Endothelial cell of umbilical vein (primary cell): ENCODE measurements at regions not wholly inside any gene's neighbourhood (a gene's known extent, or its start where the extent isn't known, plus 50 kb on each side); places are given as distances from the start of the nearest gene placed in this dataset.

Experiments used
- BruUV-seq: library from RNA; stranded (reverse); fragments of 400-500 nt; replicated peaks from 2 replicates; lab custom pipeline; 2021; lab: Mats Ljungman, UMichigan
- CTCF ChIA-PET: fragments of 300-600, 350-600 bp; sonication (Branson Sonifier 250); formaldehyde crosslinking; loops from one replicate; lab custom pipeline; 2021; ENCODE audit warnings: antibody characterized with exemption, inconsistent platforms; lab: Charles Lee
- POLR2A ChIA-PET: fragments of 300-600, 350-600 bp; sonication (Branson Sonifier 250); formaldehyde crosslinking; loops from one replicate; lab custom pipeline; 2021; ENCODE audit warnings: antibody characterized with exemption, inconsistent platforms; lab: Charles Lee
- DNase-seq: peaks from one replicate; pipeline ENCODE4 v3.0.0-alpha.2; 2011; ENCODE audit warnings: low read depth, low spot score
- FAIRE-seq: peaks from 2 replicates; lab custom pipeline; 2011; peaks lifted over from hg19 to GRCh38; lab: Jason Lieb, UNC
- H2AFZ ChIP-seq: 2 replicates; pipeline ENCODE4 v1.6.0; 2012; ENCODE audit warnings: low read depth, low read length, control low read depth, inconsistent platforms
- H3K27ac ChIP-seq: 2 replicates; pipeline ENCODE4 v1.5.1; 2011; ENCODE audit warnings: low read depth, mild to moderate bottlenecking, control low read depth, low read length, moderate library complexity; ENCODE audit not compliant: insufficient read depth
- H3K27me3 ChIP-seq, 2 experiments: 2 replicates each; pipeline versions ENCODE4 v1.6.0 to v1.6.1; 2011; ENCODE audit warnings: low read length in 2 of 2, mixed read lengths in 1 of 2; ENCODE audit not compliant: control insufficient read depth in 2 of 2, insufficient read depth in 2 of 2
- H3K36me3 ChIP-seq, 2 experiments: 2 replicates in 1 of 2; 3 replicates in 1 of 2; pipeline ENCODE4 v1.5.1; 2011; ENCODE audit warnings: low read length in 2 of 2, mild to moderate bottlenecking in 1 of 2, moderate library complexity in 1 of 2; ENCODE audit not compliant: control insufficient read depth in 2 of 2, insufficient read depth in 2 of 2; ENCODE audit errors: extremely low read depth in 1 of 2
- H3K4me1 ChIP-seq: 3 replicates; pipeline ENCODE4 v1.5.1; 2011; ENCODE audit warnings: mild to moderate bottlenecking, low read length; ENCODE audit not compliant: control insufficient read depth, insufficient read depth; ENCODE audit errors: extremely low read depth
- H3K4me2 ChIP-seq: 2 replicates; pipeline ENCODE4 v1.6.1; 2011; ENCODE audit warnings: low read length, control low read depth, mixed read lengths; ENCODE audit not compliant: insufficient read depth
- H3K4me3 ChIP-seq, 3 experiments: fragments of 200-600 bp in 1 of 3; sonication (generic), shearing (Covaris generic) in 1 of 3; replicated peaks in 1 of 3; 2 replicates each; pipeline ENCODE4 v1.5.1; 2011 to 2016; ENCODE audit warnings: control low read depth in 3 of 3, low read length in 3 of 3, mild to moderate bottlenecking in 2 of 3, inconsistent platforms in 1 of 3, low read depth in 1 of 3, moderate library complexity in 1 of 3; ENCODE audit not compliant: insufficient read depth in 1 of 3
- H3K79me2 ChIP-seq: 2 replicates; pipeline ENCODE4 v1.6.0; 2012; ENCODE audit warnings: low read length, inconsistent platforms; ENCODE audit not compliant: control insufficient read depth, insufficient read depth
- H3K9ac ChIP-seq: replicated peaks from 2 replicates; pipeline ENCODE3; 2011; ENCODE audit warnings: low read length, control low read depth; ENCODE audit not compliant: insufficient read depth; ENCODE audit errors: extremely low read depth
- H3K9me1 ChIP-seq: replicated peaks from 3 replicates; pipeline ENCODE4 v1.6.0; 2011; ENCODE audit warnings: mild to moderate bottlenecking, low read length; ENCODE audit not compliant: control insufficient read depth, insufficient read depth; ENCODE audit errors: extremely low read depth
- H3K9me3 ChIP-seq: replicated peaks from 2 replicates; pipeline ENCODE4 v1.5.1; 2012; ENCODE audit warnings: low read length, inconsistent platforms; ENCODE audit not compliant: control insufficient read depth, insufficient read depth
- H4K20me1 ChIP-seq: replicated peaks from 2 replicates; pipeline ENCODE3; 2011; ENCODE audit warnings: mild to moderate bottlenecking, low read length; ENCODE audit not compliant: control insufficient read depth, insufficient read depth; ENCODE audit errors: extremely low read depth
- EZH2 ChIP-seq: IDR thresholded peaks from 2 replicates; pipeline ENCODE4 v1.6.1; 2012; ENCODE audit warnings: borderline replicate concordance, low read depth, mild to moderate bottlenecking, moderate library complexity, low read length, inconsistent platforms; ENCODE audit not compliant: severe bottlenecking
- FOS ChIP-seq: IDR thresholded peaks from 2 replicates; pipeline ENCODE4 v1.6.1; 2011; ENCODE audit warnings: mild to moderate bottlenecking, low read length, moderate library complexity, borderline replicate concordance; ENCODE audit not compliant: insufficient read depth
- GATA2 ChIP-seq: IDR thresholded peaks from 2 replicates; pipeline ENCODE4 v1.7.0; 2011; ENCODE audit warnings: low read depth, mild to moderate bottlenecking, moderate library complexity, mixed read lengths, low read length; ENCODE audit not compliant: insufficient read length, insufficient read depth
- JUN ChIP-seq: IDR thresholded peaks from 2 replicates; pipeline ENCODE4 v1.6.1; 2011; ENCODE audit warnings: borderline replicate concordance, low read depth; ENCODE audit not compliant: insufficient read length, insufficient read depth
- MYC ChIP-seq: IDR thresholded peaks from one replicate; pipeline ENCODE4 v1.6.1; 2011; ENCODE audit warnings: mild to moderate bottlenecking, low read depth, low read length
- POLR2A ChIP-seq: IDR thresholded peaks from 2 replicates; pipeline ENCODE4 v1.6.1; 2012; ENCODE audit warnings: low read depth, mild to moderate bottlenecking, control low read depth, low read length
- POLR2AphosphoS5 ChIP-seq: IDR thresholded peaks from 2 replicates; pipeline ENCODE4 v1.6.1; 2012; ENCODE audit warnings: low read depth, mild to moderate bottlenecking, control low read depth, low read length, moderate library complexity; ENCODE audit not compliant: insufficient read depth
- dilution Hi-C: fragments of 300-500 bp; cut with MboI; formaldehyde crosslinking; loops from one replicate; pipeline ENCODE4 v1.15.0; 2019; ENCODE audit warnings: low sequenced_read_pairs; ENCODE audit not compliant: extremely low pct_ligation_motif_present
- intact Hi-C: fragments of 100-400 bp; cut with micrococcal nuclease; formaldehyde crosslinking; loops from one replicate; pipeline ENCODE4 v1.10.0; 2022
- TF ChIP-seq, protein P1 (sequence below): IDR thresholded peaks from 2 replicates; pipeline ENCODE4 v1.6.1; 2011; ENCODE audit not compliant: insufficient read depth, insufficient read length
- TF ChIP-seq, protein P2 (sequence below), 2 donors: IDR thresholded peaks; 1 replicate in 1 of 2; 2 replicates in 1 of 2; pipeline ENCODE4 v1.5.1; 2011; ENCODE audit warnings: low read length in 2 of 2, mild to moderate bottlenecking in 2 of 2, moderate library complexity in 2 of 2, control low read depth in 1 of 2, inconsistent platforms in 1 of 2, low read depth in 1 of 2; ENCODE audit not compliant: insufficient read depth in 1 of 2; ENCODE audit errors: extremely low read depth in 1 of 2

DNA sequence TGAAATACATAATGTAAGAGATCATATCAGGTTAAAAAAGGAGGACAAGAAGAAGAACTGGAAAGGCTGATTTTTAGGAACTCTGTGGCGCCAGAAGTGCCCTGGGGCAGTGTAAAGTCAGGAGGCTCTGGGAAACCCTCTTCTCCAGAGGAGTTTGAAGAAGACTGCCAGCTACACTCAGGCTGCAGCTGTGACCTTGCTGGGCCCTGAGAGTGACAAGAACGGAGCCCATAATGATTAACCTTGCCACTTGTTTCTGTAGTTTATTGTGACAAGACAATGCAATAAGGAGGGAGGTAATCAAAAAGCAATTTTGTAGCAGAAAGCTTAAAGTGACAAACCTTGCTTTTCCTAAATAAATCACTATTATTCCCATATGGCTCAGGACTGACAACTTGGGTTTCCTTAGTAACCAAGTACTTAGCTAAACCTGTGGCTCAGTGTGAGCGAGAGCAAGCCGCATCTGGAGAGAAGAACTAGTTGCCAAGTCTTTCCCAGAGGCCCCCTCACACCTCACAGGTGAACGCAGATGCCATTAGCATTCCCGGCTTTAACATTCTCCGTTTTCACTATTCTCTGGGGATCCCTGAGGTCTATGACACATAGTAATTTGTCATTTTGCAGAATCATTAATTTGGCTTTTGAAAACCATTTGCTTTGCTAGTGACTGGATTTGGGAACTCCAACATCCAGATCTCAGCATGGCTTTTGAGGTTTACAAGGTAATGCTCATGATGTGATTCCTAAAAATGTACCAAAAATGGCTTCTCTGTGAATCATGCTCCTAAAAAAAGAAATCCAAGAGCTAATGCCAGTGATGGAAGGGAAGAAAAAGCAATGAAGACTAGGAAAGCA lies 115.9 kb downstream of the OMA1 start:
- CTCF ChIA-PET = interaction anchor here (0.6 to 1.3 kb wide), 3 partner anchors 19 to 1578 kb away, joined by 3 read pairs; no protein-coding TSS in a partner anchor
- dilution Hi-C loops = no loop called here

More for the DNA sequence above, 115.9 kb downstream of the OMA1 start:
- Histone ChIP-seq H2AFZ (no peak overlapping the region), H3K9ac (no peak overlapping the region), H3K4me3 (no peak overlapping the region), H3K9me1 (no peaks in the 10 kb centered on the region), H3K4me1 (peaks cover 17% of the 10 kb centered on the region), H3K79me2 (no peaks in the 10 kb centered on the region), H3K36me3 (no peaks in the 10 kb centered on the region), H3K27ac (no peak overlapping the region), H3K27me3 (no peaks in the 10 kb centered on the region), H4K20me1 (no peaks in the 10 kb centered on the region), H3K4me2 (no peak overlapping the region), H3K9me3 (no peaks in the 10 kb centered on the region)
- POLR2A ChIA-PET = no interaction called here
- no TSS peak for BruUV-seq
- intact Hi-C loops = loop anchor here (10.0 kb wide), 1 partner anchor 176 kb away; no protein-coding TSS in a partner anchor
- DNase-seq (no peak), FAIRE-seq (no peak)
- TF ChIP-seq JUN = no peak
- no peak for TF ChIP-seq EZH2
- no peak for TF ChIP-seq MYC
- no peak for TF ChIP-seq GATA2
- TF ChIP-seq POLR2AphosphoS5 = no peak
- TF ChIP-seq, protein P1, sequence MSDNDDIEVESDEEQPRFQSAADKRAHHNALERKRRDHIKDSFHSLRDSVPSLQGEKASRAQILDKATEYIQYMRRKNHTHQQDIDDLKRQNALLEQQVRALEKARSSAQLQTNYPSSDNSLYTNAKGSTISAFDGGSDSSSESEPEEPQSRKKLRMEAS = no peak
- TF ChIP-seq, protein P2, sequence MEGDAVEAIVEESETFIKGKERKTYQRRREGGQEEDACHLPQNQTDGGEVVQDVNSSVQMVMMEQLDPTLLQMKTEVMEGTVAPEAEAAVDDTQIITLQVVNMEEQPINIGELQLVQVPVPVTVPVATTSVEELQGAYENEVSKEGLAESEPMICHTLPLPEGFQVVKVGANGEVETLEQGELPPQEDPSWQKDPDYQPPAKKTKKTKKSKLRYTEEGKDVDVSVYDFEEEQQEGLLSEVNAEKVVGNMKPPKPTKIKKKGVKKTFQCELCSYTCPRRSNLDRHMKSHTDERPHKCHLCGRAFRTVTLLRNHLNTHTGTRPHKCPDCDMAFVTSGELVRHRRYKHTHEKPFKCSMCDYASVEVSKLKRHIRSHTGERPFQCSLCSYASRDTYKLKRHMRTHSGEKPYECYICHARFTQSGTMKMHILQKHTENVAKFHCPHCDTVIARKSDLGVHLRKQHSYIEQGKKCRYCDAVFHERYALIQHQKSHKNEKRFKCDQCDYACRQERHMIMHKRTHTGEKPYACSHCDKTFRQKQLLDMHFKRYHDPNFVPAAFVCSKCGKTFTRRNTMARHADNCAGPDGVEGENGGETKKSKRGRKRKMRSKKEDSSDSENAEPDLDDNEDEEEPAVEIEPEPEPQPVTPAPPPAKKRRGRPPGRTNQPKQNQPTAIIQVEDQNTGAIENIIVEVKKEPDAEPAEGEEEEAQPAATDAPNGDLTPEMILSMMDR (IDR thresholded peaks at IDR 0.05; ENCODE audit: extremely low read depth in 1 of 2, insufficient read depth in 1 of 2, low read depth in 1 of 2, low read length in 2 of 2) = no peak
- no peak for TF ChIP-seq POLR2A
- TF ChIP-seq FOS = no peak
